GM18519 (cell line): ENCODE measurements at regions not wholly inside any gene's neighbourhood (a gene's known extent, or its start where the extent isn't known, plus 50 kb on each side); places are given as distances from the start of the nearest gene placed in this dataset.

Experiments used
- ATAC-seq: cut with Tn5 transposase; IDR thresholded peaks from one replicate; pipeline ENCODE4 v1.9.1; 2021; ENCODE audit warnings: mild to moderate bottlenecking, moderate library complexity; ENCODE audit not compliant: unreplicated experiment, low FRiP score

DNA sequence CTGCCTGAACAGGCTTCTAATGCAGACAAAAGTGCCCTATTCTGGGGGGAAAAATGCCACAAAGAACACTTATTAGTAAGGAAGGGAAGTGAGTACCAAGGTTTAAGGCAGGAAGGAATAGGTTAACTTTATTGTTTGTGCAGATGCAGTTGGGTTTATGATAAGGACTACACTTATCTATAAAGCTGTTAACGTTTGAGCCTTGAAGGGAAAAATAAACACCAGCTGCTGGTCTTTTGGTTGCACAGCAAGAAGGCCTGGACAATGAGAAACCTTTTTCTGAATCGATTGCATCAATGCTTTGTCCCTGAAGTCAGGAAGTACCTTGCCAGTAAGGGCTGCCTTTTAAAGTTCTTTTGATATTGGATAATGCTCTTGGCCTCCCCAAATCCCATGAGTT, 407.8 kb downstream of the ATP23 start:
- ATAC-seq, result no peak

GRCh38 chr12:58356794-58357193, 415.4 kb downstream of the ATP23 start:
- ATAC-seq, result no peak

DNA sequence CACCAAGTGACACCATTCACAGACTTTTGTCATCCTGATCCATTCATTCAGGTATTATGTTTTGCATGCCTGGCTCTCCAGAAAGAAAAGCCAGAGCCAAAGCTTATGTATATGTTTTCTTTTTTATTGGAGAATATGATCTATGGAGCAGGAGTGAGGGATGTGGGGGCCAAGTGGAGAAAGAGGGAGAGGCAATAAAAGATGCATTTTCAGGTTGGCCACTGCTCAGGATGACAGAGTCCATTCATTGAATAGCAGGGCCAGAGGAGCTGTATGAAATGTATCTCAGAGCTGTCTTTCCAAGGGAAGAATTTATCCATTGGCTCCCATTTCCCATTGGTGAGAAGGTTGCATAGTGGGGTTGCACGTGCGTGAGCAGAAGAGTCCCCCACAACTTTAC, 416.1 kb downstream of the ATP23 start:
- ATAC-seq, result no peak

GRCh38 chr12:58358369-58358768, 417.0 kb downstream of the ATP23 start:
- no peak for ATAC-seq

- no peak for ATAC-seq
Measured at GRCh38 chr12:58359084-58359483, 417.7 kb downstream of the ATP23 start.

DNA sequence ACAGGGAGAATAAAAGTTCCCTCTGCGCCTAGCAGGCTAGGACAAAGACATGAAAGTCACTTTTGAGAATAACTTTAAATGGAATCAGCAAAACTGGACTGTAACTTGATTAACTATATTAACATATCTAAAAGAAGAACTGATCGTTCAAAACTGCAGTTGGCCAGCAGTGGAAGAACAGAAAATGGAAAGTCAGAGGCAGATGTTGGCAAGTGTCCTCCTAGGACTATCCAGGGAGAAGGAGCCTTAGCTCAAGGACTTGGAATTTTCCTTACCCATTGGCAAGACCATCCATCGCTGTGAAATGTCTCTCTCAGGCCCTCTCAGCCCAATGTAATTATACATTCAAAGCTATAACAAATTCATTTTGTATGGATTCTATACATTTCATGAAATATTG, 419.7 kb downstream of the ATP23 start:
- ATAC-seq, result no peak

GRCh38 chr12:58363971-58364370, 422.6 kb downstream of the ATP23 start:
- ATAC-seq, result no peak

GRCh38 chr12:58364389-58365086, 423.2 kb downstream of the ATP23 start:
- no peak for ATAC-seq

GRCh38 chr12:58365087-58365390, 423.7 kb downstream of the ATP23 start:
- ATAC-seq, result no peak

DNA sequence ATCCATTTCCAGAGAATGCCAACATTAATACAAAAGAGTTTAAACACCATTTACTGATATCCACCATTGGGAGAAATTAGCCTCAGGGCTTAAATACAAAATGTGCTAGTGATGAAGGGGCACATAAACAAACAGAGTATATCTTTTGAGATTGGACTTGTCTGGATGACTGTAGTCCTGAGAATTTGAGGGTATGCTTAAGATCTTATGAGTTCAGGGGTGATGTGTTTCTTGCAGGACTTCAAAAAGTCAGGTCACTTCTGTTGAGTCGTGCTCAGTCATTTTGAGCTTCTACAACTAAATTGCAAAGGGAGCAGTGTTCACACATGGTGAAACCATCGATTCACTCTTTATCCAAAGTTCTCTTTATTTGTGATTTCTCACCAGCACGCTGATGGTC, 425.7 kb downstream of the ATP23 start:
- ATAC-seq, result no peak

DNA sequence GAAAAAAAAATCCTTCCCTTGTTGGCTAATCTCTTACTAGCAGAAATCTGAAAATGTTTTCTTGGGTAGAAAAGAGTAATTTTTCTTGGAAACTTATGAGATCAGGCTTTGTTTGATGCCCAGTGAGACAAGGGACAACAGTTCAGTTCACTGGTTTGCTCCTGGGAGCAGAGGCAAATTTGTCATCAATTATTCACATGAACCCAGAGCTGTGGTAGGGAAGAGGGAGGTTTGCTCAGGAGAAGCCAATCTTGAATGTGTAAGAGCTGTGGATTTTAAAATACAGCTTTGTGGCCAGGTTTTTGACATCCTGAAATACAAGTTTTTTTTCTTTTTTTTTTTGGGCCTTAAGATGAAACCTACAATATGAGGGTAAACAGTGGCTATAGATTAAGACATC, 426.6 kb downstream of the ATP23 start:
- no peak for ATAC-seq

DNA sequence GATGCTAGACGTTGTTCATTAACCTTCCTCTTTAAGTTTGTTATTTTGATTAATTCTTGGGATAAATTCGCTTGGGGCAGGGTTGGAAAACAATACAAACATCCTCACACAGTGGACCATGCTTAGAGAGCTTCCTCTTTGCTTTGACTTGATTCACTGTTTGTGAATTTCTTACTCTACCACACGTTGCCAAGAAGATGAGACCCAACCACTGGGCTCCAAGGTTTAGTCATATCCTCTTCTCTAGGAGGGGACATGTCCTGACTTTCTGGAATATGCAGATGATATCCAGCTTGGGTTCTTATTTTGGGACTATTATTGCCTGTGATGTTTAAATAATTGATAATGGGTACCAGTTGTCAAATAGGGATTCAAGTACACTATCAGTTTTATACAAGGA, 428.2 kb downstream of the ATP23 start:
- no peak for ATAC-seq

GRCh38 chr12:58372298-58372697, 430.9 kb downstream of the ATP23 start:
- peak; percentile 98 for ATAC-seq

DNA sequence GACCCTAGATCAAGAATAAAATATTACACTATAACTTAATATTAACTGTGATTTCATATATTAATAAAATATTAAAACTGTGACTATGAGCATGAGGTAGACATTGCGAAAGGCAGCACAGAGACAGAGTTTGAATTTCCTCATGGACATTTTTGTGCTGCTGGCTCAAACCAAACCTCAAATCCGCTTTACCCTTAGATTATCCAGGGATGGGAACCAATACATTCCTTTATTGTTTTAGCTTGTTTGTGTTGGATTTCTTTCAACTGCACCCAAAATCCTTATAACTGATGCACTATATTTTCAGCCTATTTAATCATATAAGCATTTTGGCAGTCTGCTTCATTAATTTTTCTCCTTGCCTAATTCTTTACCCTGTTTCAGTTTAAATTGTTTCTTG, 436.7 kb downstream of the ATP23 start:
- no peak for ATAC-seq

GRCh38 chr12:58381546-58381945, 440.2 kb downstream of the ATP23 start:
- ATAC-seq, result no peak

DNA sequence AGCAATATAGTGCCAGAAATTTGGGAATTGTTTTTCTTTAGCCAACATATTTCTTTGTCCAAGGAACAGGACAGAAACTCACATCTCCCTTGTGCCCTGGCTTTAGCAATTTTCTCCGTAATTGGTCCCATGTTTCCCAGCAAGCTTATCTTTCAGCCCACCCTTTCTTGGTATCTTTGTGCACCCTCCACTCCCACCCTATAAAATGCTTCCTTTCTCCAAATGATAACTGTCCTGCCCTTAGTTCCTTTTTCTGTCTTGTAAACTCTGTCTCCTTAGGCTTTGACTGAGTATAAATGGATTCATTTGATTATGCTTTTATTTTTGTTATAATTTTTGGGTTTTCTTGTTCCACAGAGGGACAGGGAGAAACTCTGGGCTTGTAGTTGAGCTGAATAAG, 442.8 kb downstream of the ATP23 start:
- ATAC-seq, result no peak

GRCh38 chr12:58386136-58386535, 444.8 kb downstream of the ATP23 start:
- no peak for ATAC-seq

DNA sequence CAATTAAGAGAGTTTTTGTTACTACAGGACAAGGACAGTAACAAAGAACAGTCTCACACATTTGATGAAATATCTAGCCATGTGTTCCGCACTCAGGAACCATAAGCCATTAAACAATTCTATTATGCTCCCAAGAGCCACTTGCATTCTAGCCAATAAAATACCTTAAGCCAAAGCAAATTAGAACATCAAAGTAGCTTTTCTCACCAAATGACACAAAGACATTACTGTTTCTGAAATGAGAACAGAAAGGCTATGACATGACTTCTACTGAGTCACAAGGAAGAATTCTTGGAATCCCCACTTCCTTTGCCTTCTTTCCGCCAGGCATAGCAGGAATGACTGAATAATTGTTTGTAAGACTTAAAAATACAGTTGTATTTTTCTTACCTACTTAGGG, 445.8 kb downstream of the ATP23 start:
- ATAC-seq, result no peak

DNA sequence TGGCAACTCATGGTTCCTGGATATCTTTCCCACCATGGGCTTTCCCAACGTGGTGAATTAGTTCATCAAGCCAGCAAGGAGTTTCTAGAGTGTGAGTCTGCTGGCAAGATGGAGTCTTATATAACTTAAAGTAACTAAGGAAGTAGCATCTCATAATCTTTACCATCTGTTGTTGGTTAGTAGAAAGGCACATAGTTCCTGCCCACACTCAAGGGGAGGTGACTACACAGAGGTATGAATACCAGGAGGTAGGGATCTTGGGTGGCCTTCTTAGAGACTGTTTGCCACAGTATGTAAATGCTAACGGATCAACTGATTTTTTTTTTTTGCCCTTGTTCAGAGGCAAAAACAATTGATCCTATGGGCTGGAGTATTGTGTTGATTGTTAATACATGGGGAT, 446.9 kb downstream of the ATP23 start:
- ATAC-seq, result no peak

DNA sequence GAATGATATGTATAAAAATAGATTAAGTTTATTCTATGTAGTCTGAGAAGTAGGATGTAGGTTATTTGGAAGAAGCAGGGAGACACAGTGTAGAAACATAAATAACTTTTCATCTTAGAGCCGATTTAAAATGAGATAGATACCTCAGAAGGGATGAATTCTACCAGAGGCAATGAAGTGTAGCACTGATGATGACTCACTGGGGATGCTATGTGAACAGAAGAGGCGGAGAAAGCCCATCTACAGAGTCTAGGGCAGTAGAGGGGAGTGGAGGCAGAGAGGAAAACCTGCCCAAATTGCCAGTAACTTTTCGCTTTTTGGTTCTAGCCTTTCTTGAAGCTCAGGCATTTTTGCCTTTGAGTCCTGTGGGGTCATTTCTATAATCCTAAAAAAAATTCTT, 451.8 kb downstream of the ATP23 start:
- ATAC-seq, result no peak

- no peak for ATAC-seq
Measured at GRCh38 chr12:58395056-58395455, 453.7 kb downstream of the ATP23 start.

DNA sequence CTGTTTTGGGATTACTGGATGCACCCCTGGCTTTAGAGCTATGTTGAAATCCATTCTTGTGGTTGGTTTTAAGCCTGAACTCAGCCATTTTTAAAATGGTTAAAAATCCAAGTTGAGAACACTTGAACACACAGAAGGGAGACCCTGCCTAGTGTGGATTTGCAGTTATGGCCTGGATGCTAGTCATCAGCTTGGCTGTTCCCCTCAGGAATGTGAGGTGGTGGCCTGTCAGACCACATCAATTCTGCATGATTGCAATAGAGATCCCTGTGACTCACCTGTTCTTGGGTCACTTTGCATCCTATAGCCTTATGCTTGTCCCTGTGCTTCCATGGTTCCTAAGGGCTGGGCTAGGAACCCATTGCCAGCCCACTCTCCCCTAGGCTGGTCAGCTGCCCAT, 454.1 kb downstream of the ATP23 start:
- ATAC-seq, result no peak

- ATAC-seq, result no peak
Measured at GRCh38 chr12:58396239-58396638, 454.9 kb downstream of the ATP23 start.
